Astrocyte (in vitro differentiated cells and primary cell): ENCODE measurements at regions not wholly inside any gene's neighbourhood (a gene's known extent, or its start where the extent isn't known, plus 50 kb on each side); places are given as distances from the start of the nearest gene placed in this dataset.

Experiments
- CTCF ChIP-seq: IDR thresholded peaks from 2 replicates; pipeline ENCODE4 v1.5.1; 2011; ENCODE audit warnings: low read depth, mild to moderate bottlenecking, inconsistent platforms, low read length, moderate library complexity; ENCODE audit not compliant: insufficient read depth
- EZH2 ChIP-seq: IDR thresholded peaks from 2 replicates; pipeline ENCODE4 v1.6.1; 2012; ENCODE audit warnings: mild to moderate bottlenecking, low read length, inconsistent platforms; ENCODE audit not compliant: insufficient read depth

DNA sequence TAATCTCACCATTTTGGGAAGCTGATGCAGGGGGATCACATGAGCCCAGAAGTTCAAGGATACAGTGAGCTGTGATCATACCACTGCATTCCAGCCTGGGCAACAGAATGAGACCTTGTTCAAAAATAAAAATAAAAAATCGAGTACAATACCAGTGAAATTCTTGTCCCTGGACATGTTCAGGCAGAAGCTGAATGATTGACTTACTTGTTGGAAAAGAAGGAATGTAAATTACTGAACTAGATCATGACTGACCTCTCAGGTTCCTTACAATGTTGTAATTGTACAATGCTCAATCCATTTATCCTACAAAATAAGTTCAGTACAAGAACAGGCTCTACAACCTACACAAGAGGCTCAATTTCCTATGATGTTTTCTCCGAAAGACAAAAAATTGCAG lies 1010.4 kb downstream of the TLE1 start:
- no peak for TF ChIP-seq CTCF
- no peak for TF ChIP-seq EZH2
